GM21786 (cell line): ENCODE measurements at regions not wholly inside any gene's neighbourhood (a gene's known extent, or its start where the extent isn't known, plus 50 kb on each side); places are given as distances from the start of the nearest gene placed in this dataset.

Experiments used
- ATAC-seq: cut with Tn5 transposase; IDR thresholded peaks from one replicate; pipeline ENCODE4 v1.9.1; 2021; ENCODE audit not compliant: unreplicated experiment

DNA sequence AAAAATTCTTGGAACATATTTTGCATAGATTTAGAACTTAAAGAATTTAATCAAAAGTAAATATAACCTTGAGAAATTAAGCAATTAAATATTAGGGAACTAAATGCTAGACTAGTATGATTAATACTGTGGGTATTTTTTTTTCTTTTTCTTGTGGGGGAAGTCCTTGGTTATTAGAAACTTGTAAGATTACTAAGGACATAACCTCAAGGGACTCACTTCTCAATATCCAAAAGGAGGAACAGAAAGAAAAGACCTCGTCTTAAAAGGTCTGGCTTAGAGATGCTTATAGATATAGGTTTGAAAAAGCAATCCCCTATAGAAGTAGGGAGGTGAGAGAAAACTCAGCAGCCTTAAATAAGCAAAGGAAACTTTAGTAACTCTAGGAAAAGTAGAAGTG is 368.5 kb downstream of the INSC start:
- ATAC-seq: peak; percentile 82

DNA sequence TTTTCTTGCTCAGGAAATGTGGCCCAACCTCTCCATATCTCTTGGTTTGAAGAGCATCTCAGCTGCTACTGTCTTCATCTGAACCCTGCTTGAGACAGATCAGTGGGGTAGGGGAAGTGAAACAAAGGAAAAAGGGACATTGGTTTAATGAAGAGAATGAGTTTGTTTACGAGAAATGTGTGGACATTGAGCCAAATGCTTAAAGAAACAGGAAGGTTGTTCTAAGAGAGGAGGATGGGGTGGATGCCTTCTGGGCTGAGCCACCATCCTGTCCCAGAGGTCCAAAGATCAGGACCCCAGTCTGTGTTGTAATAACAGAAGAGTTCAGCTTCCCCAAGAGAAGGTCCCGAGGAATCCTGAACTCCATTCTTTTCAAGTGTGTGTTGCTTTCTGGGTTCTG is 369.7 kb downstream of the INSC start:
- ATAC-seq: no peak

- no peak for ATAC-seq
Measured at GRCh38 chr11:15485432-15485831, 370.7 kb downstream of the INSC start.

DNA sequence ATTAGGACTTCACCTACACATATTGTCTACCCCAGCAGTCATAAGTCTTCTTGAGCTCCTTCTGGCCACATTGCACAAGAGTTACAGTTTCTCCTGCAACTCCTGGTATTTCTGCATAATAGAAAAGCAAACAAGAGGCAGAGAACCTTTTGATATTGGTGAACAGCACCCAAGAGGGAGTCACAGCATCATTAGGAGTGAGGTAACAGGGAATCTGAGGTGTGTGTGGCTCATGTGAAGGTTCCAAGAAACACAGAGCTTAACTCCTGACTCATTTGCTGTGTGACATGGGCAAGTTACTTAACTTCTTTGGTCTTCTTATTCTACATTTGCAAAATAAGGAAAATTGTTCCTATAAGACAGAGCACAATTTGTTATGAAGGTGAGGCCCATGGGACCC is 374.6 kb downstream of the INSC start:
- no peak for ATAC-seq

GRCh38 chr11:15490535-15490934 is 375.8 kb downstream of the INSC start:
- ATAC-seq: no peak

GRCh38 chr11:15493066-15493465 is 378.3 kb downstream of the INSC start:
- no peak for ATAC-seq

GRCh38 chr11:15493921-15494620 is 379.3 kb downstream of the INSC start:
- no peak for ATAC-seq

GRCh38 chr11:15494740-15495139 is 380.0 kb downstream of the INSC start:
- no peak for ATAC-seq

GRCh38 chr11:15495462-15495861 is 380.7 kb downstream of the INSC start:
- no peak for ATAC-seq

DNA sequence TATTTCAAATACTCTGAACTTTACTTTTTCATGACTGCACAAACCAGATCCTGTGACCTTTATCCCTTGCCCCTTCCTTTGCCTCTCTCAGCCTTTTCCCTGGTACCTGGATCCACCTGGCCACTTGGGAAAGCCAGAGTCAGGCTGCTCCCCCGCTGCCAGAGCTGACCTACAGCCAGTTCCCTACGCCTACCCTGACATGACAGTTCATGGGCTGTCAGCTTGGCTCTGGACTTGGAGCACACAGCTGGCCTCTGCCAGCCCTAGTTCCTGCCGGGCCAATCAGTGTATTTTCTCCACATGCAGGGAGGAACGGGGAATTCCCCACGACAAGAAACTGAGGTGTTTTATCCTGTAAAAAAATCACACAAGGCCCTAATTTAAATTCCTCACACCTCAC is 382.6 kb downstream of the INSC start:
- no peak for ATAC-seq

DNA sequence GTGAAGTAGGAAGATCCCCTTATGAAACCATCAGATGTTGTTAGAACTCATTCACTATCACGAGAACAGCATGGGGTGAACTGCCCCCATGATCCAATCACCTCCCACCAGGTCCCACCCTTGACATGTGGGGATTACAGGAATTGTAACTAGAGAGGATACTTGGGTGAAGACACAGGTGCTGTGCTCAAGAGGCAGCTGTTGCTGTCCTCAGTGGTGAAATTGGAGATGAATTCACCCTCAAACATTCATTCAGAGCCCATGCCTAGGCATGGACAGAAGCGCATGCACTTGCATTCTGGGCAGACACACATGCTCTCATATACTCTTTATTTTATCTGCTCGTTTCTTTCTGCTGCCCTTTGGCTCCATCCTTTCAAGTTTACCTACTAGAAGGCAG is 385.0 kb downstream of the INSC start:
- ATAC-seq: no peak

DNA sequence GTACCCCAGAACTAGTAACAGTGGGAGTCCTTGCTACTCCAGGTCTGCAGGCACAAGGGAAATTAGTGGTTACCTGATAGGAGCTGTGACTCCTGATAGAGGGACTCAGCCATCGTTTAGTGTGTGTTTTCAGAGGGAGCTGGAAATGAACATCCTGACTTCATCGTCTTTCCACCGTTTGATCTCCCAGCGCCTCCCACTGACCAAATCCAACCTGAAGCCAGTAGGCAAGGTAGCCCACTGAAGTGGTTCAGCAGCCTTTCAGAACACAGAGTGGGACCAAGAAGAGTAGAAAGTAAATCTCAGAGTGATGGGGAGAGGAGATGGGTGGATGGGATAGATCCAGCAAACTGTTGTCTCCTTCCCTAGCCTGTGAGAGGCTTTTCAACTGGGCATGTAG is 385.9 kb downstream of the INSC start:
- ATAC-seq: no peak

DNA sequence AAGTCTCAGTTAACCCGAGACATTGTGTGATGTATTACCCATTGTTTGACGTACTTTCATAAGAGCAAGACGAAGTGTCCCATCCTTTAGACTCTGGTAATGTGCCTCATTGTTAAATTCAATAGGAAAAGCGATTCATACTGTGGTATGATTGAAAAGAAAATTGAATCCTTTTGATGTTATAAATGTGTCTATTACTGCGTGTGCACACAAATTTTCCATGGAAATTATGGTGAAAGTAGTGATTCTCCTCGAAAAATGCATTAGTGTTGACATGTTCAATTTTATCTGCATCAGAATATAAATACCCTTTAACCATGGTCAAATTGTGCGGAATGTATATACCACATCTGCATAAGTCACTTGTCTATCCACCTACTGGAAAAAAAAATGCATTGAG is 386.8 kb downstream of the INSC start:
- ATAC-seq: no peak

DNA sequence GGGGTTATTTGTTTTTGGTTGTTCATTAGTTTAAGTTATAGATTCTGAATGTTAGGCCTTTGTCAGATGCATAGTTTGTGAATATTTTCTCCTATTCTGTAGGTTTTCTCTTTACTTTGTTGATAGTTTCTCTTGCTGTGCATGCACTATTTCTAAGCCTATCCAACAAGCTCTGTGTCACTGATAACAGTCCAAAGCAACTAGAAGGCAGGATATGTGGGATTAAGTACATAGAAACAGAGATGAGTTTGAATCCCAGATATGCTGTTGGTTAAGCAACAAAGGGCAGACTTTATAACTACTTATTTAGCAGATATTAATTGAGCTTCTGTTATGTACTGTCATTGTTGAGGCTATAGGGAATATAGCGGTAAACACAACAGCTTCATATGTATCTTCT is 390.4 kb downstream of the INSC start:
- ATAC-seq: no peak

GRCh38 chr11:15507592-15507991 is 392.9 kb downstream of the INSC start:
- no peak for ATAC-seq

GRCh38 chr11:15509082-15509481 is 394.4 kb downstream of the INSC start:
- no peak for ATAC-seq

DNA sequence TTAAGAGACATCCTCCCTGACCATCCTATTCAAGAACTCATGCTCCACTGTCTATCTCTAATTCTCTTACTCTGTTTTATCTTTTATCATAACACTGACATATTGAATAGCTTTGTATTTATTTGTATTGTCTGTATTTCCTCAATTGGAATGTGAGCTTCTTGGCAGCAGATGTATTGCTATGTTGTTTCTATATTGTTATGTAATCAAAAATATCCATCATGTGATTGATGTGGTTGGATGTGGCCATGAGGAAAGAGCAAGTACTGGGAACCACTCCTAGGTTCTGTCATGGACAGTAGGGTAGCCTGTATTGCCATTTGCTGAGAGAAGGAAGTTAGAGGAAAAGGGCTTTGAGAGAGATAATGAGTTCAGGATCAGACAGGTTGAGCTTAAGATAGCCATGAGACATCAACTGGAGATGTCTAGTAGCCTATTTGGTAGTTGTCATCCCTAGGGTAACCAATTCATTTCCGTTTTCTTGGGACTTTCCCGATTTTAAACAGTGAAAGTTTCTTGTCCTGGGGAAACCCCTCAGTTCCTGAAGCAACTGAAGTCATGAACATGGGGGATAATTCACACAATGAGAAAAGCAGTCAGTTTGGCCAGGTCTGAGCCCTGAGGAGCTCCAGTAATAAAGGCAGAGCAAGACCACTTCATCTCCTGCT is 404.5 kb downstream of the INSC start:
- ATAC-seq: peak; percentile 52

DNA sequence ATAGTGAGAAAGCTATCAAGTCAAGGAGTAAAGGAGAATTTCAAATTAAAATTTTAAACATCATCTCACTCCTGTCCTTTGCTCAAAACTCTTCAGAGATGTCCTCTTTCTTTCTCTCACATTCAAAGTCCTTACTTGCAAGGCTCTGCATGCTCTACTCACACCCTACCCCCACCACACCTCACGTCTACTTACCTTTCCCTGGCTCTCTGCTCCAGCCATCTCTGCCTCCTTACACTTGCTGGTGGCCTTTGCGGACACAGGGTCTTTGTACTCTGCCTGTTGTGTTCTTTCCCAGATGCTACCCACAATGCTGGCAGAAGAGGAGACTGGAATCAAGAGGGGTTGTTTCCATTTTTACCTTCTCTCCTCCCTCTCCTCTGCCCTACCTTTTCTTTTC is 405.2 kb downstream of the INSC start:
- no peak for ATAC-seq

DNA sequence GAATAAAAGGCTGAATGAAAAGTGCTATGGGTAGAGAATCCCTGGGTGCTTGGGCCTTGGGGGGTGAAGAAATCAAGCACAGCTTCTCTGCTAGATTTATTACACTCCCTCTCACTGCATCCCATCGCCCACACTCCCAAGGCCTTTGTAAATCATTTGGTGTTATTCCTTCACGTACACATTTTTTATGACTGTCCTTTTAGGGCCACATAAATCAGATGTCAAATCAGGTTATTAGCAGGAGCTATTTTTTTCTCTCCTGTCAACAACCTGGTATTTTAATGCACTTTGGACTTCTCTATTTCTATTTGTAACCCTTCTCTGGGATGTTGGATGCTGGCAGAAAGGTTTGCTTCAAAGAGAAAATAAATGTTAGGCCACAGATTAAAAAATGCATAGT is 408.8 kb downstream of the INSC start:
- ATAC-seq: no peak

DNA sequence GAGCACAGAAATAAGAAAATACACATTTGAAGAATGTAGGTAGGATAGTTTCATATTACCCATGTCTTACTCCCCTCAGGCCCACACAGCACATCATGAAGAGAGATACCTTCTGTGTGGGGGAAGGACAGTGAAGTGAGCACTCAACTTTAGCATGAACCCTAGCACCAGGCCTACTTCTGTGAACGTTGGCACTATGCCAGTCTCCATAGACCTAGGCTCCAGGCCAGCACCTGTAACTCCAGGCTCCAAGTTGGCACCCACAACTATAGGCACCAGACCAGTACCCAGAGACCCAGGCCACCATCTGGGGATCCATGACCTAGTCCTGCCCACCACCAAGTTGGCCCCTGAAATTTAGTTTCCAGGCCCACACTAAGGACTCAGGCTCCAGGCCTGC is 410.9 kb downstream of the INSC start:
- no peak for ATAC-seq

GRCh38 chr11:15526032-15526431 is 411.3 kb downstream of the INSC start:
- no peak for ATAC-seq

GRCh38 chr11:15526859-15527450 is 412.2 kb downstream of the INSC start:
- ATAC-seq: no peak

GRCh38 chr11:15532432-15532831 is 417.7 kb downstream of the INSC start:
- no peak for ATAC-seq
